ENCODE measurements at regions not wholly inside any gene's neighbourhood (a gene's known extent, or its start where the extent isn't known, plus 50 kb on each side); places are given as distances from the start of the nearest gene placed in this dataset.

DNA sequence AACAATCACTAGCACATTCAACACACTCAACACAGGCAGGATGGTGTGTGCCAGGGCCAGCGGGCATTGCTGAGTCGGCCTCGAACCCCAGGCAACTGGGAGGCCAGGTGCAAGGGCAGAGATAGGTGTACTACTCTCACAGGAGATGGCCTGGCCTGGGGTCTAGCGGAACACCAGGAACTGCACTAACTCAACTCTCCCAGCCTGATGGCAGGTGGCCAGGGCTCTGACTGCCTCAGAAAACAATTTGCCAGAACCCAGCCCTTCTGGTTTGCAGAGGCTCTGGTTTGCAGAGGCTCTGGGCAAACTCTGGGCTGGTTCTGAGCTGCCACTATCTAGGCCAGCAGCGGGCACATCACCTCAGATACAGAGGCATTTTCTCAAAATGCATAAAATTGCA is 229.2 kb upstream of the CHRNA7 start:
- no peak for DNase-seq (ENCODE audit: extremely low read depth, low read depth)
- no peak for TF ChIP-seq CTCF (IDR thresholded peaks at IDR 0.05; ENCODE audit: low read depth, low read length)

- no peak for TF ChIP-seq CTCF (IDR thresholded peaks at IDR 0.05; ENCODE audit: low read depth, low read length)
- DNase-seq (ENCODE audit: extremely low read depth, low read depth): no peak
Measured at GRCh38 chr15:31802761-31803160, 227.6 kb upstream of the CHRNA7 start.

DNA sequence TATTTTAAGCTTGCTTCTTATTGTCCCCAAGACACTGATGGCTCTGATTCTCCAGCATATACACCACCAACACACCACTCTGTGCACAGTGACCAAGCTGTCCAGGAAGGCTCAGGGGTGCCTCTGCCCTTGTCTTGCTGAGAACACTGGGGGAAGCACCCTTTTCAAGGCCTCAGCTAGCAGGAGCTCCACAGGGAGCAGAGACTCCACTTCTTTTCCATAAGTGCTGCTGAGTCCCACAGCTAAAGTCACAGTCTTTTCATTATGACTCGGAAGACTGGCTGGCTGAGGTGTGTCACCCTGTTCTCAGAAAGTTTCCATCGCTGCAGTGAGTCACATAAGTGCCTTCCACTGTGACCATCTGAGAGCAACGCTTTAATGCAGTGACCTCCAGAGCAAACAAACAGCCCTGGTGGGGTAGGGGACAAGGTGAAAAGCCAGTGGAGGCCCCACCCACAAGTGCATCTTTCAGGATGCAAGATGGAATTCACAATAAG is 226.9 kb upstream of the CHRNA7 start:
- no peak for TF ChIP-seq CTCF (IDR thresholded peaks at IDR 0.05; ENCODE audit: low read depth, low read length)
- no peak for DNase-seq (ENCODE audit: extremely low read depth, low read depth)

- no peak for TF ChIP-seq CTCF (IDR thresholded peaks at IDR 0.05; ENCODE audit: low read depth, low read length)
- DNase-seq (ENCODE audit: extremely low read depth, low read depth): no peak
Measured at GRCh38 chr15:31805090-31805662, 225.1 kb upstream of the CHRNA7 start.

GRCh38 chr15:31806106-31806505 is 224.2 kb upstream of the CHRNA7 start:
- DNase-seq (ENCODE audit: extremely low read depth, low read depth): no peak
- no peak for TF ChIP-seq CTCF (IDR thresholded peaks at IDR 0.05; ENCODE audit: low read depth, low read length)

GRCh38 chr15:31811641-31812040 is 218.7 kb upstream of the CHRNA7 start:
- DNase-seq (ENCODE audit: extremely low read depth, low read depth): no peak
- no peak for TF ChIP-seq CTCF (IDR thresholded peaks at IDR 0.05; ENCODE audit: low read depth, low read length)

GRCh38 chr15:31814082-31814481 is 216.2 kb upstream of the CHRNA7 start:
- no peak for TF ChIP-seq CTCF (IDR thresholded peaks at IDR 0.05; ENCODE audit: low read depth, low read length)
- no peak for DNase-seq (ENCODE audit: extremely low read depth, low read depth)

Data from AG09319 (cell line).